NCI-H524 (cell line): ENCODE measurements at regions not wholly inside any gene's neighbourhood (a gene's known extent, or its start where the extent isn't known, plus 50 kb on each side); places are given as distances from the start of the nearest gene placed in this dataset.

ENCODE experiments used
- DNase-seq, 2 experiments: peaks; one replicate each; lab custom pipeline; 2025; lab: John Stamatoyannopoulos, UW

DNA sequence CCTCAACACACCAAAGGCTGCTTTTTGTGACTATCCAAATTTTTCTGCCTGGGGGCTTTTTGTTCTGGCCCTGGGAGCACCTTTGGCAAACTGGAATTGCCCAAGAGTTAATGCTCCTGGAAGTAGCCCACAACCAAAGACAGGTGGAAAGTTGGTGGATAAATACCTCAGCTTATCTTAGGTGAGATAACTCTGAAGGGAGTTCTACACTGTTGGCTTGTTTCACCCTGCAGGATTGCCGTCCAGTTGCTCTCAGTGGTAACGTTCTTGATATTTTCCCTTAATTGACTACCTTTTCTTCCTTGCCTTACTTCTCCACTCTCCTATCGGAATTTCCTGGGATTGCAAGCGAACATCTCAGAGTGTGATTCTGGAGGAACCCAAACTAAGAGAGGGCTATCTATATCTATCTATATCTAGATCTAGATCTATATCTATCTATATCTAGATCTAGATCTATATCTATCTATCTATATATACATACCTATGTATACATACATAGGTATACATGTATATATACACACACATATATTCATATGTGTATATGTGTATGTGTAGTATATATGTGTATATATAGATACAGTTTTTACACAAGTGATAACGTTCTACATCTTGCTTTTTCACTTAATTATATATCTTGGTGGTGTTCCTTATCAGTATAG is 82.6 kb upstream of the DHX15 start:
- DNase-seq, result no peak

DNA sequence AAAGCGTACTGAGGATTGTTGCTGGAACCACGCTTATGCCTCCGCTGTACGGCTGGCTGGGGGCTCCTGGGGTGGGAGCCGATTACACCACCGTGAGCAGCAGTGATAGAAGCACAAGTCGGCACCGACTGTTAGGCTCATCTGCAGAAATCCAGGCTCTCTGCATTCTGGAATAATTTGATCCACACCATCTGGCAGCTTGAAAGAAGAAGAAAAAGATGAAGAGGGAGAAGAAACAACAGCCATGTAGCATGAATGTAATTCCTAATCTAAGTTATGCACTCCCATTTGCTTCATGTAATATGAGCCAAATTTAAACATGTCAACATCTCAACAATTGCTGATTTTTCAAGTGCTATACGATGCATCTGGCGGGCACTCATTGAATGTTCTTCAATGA is 84.6 kb upstream of the DHX15 start:
- peak; percentile 87 to 96 for DNase-seq

DNA sequence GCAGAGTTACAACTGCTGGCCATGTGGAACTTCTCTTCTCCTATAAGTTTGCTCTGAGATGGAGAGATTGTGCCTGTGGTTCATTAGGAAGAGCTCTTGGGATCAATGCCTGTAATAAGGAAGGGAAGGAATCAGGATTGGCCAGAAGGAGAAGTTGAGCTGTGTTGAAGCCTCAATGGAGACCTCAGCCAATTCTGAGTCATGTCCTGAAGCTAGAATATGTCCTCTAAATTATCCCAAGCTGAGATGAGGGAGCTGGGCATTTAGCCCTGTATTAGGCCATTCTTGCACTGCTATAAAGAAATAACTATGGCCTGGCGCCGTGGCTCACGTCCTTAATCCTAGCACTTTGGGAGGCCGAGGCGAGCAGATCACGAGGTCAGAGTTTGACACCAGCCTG is 85.4 kb upstream of the DHX15 start:
- no peak for DNase-seq

DNA sequence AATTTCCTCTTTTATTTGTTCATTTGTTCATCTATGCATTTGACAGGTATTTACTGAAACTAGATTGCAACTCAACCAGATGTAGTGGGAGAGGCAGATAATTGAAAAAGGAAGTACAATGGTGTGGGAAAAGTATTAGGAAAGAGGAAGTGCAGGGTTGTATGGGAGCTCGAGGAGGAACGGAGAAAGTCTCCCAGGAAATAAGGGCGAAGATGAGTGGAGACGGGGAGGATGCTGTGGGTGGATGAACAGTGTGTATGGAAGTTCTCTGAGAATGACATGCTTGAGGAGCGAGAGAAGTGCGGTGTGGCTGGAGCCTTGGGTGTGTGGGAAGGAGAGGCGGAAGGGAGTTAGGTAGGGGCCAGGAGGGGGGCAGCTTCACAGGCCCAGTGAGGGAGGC is 87.5 kb upstream of the DHX15 start:
- no peak for DNase-seq

DNA sequence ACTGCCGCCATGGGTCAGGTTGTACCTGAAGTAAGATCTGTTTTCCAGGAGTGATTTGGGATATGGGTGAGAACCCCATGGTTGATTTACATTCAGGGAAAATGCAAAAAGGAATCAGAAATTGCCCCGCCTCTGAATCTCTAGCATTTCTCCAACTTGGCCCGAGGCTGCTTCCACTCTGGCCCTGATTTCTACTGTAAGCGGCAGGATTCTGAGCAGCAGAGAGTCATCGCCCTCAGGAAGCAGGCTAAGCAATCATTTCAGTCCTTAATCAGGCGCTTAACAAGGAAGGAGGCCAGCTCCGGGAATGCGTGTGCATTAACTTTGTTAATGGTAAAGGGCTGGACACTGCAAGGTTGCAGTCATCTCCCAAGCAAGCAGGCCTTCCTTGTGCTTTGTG is 88.5 kb upstream of the DHX15 start:
- no peak for DNase-seq

DNA sequence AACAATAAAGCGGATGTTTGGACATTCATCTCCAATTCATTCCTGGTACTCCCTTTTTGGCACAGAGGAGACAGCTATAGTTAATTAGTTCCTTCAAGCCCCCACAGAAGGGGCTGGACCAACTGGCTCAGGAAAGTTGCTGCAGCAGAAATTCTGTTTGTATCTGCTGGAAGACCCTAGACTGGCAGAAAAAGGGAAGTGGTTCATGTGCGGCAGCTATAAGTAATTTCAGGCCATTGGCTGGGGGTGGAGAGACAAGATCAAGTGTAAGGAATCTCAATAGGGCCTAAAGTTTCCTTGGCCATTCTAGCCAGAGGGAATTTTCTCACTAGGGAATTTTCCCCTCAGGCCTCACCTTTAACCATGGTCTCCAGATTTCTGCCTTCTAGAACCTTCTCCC is 89.9 kb upstream of the DHX15 start:
- no peak for DNase-seq

DNA sequence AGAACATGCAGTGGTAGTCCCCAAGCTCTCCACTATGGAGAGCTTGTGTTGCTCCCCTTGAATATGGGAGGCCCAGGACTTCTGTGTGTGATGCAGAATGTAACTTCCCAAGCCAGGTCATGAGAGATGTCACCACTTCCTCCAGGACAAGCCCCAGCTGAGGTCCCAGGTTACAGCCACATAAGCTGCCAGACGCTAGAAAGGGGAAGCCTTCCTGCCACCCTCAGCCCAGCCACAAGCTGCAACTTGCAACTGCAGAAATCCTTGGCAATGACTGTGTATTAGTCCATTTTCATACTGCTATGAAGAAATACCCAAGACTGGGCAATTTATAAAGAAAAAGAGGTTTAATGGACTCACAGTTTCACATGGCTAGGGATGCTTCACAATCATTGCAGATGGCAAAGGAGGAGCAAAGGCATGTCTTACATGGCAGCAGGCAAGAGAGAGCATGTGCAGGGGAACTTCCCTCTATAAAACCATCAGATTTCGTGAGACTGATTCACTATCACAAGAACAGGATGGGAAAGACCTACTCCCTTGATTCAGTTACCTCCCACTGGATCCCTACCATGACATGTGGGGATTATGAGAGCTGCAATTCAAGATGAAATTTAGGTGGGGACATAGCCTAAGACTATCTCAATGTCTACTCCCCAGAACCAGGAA is 91.5 kb upstream of the DHX15 start:
- no peak for DNase-seq

DNA sequence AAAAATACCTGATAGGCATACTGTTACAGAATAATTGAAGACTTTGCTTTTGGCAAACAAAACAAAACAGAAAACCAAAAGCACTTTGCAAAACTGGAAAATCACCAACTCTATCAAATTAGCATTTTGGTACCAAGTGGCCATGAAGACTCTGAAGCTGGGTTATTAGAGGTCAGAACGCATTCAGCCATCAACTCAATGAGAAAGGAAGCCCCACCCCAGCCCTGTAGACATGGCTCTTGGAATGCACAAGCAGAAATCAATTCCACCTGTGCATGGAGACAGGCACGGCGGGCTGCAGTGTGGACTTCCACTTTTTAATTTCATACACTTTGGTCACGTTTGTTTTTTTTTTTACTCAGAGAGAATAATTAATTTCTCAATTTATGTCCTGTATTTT is 93.6 kb upstream of the DHX15 start:
- DNase-seq, result no peak

DNA sequence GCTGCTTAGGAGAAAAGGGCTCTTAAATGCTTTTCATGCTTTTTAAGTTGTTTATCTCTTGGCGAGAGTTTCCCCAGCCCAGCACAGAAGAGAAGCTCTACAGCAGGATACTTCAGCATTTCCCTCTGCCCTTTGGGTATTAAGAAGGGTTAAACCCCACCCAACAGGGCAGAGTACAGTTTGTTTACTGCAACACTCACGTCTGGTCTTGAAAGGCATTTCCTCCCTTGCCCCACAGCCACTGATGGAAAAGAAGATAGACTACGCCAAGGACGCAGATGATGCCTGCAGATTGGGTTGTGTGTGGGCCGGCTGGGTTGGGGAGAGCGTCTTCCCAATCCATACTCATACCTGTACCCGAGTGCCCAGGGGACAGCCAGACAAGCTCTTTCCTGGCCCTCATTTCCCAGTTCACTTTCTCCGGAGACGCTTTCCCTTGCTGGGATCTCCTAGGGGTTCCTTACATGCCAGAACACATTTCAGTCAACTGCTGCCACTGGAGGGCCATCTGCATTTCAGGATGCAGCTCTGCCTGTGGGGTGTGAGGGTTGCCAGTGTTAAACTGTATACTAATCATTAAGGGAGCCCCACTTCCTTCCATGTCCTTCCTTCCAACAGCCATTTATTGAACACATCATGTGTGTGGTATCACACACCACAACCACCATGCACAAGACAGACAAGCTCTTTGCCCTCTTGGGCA is 96.5 kb upstream of the DHX15 start:
- no peak for DNase-seq

DNA sequence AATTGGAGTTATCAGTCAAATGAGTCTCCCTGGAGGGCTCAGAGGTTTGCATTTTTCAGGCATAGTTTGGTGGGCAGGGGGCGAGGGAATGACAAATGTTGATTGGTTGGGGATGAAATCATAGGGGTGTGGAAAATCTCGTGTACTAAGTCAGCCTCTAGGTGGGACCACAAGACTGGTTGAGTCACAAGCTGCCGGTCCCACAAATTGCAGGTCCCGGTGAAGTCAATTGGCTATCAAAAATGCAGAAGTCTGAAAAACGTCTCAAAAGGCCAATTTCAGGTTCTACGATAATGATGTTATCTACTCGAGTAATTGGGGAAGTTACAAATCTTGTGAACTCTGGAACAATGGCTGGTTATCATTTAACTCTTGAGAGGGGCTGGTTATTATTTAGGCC is 98.8 kb upstream of the DHX15 start:
- DNase-seq, result no peak

DNA sequence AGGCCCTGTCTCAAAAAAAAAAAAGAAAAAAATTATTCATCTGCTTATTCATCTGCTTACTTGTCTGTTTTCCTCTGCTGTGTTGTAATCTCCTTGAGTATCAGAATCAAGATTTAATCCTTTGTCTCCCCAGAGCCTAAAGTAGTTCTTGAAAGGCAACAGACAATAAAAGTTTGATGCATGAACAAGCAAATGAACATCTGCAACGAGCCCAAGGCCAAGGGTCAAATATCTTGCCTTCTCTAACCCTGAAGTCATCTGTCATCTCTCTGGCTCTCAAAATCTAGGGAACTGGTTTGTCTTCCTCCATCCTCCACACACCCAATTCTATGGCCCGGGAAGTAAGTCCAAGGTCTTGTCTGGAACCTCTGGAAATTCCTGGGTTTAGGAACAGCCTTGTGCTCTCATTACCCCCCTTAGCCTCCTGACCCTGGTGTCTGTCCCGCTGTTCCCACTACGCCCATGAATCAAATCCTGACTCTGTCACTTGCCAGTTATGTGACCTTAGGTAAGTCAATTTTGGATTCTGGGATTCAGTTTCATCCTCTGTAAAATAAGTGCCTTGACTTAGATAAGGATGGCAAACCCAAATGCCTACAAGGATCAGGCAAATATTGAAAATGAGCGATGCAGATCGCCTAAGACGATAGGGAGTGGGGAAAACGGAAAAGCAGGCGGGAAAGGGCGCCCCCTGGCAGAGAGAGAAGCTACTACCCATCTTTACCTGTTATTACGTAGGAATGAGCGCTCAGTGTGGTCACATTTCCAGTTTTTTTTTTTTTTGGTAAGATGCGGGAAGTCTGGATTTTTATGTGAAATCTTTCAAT is 102.7 kb upstream of the DHX15 start:
- DNase-seq, result peak in 1 of 2 experiments; percentile 36

DNA sequence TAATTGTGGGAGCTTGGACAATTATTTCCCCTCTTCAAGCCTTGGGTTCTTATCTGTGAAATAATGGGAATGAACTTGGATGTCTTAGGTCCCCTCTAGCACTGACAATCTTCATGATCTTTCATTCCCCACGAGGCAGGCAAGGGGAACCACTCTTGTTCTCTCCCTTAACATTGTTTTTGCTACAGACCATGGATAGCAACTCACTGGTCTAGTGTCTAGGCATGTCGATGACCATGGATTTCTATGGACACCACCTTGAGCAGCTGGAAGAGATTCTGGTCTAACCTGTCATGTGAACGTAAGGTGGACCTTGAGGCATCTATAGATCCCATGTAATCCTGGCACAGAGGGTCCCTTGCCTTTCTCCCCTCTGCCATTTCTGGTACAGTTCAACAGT is 104.1 kb upstream of the DHX15 start:
- DNase-seq, result no peak

DNA sequence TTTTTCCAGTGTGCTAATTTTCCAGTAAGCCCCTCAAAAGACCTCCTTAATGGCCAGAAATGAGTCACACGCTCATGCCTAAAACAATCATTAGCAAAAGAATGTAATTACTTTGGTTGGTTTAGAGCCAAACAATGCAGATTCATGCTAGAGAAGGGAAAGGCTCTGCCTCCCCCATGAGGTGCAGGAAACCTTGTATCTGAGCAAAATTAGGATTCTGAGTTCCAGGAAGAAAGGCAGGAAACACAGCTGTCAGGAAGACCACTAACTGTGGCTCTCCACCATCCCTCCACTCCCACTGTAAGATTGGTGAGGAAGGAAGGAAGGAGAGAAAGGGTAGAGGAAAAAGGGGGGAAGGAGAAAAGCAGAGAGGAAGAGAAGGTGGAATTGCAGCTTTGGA is 104.9 kb upstream of the DHX15 start:
- no peak for DNase-seq

DNA sequence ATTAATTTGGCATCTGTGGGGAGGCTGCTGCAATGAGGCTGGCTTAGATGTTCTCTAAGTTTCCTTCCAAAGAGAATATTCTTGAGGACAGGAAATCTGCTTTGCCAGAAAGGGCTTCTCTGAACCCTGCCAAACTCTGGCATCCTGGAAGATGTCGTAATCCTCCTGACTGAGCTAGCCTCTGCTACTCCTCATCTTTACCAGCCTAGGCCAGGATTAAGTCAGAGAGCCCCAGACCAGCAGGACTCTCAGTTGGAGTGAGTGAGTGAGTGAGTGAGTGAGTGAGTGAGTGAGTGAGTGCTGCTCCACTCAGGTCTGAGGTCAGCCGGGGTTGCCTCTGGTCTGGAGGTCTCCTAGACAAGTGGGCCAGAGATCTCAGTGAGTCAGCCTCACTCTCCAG is 104.9 kb upstream of the SOD3 start:
- DNase-seq, result no peak

DNA sequence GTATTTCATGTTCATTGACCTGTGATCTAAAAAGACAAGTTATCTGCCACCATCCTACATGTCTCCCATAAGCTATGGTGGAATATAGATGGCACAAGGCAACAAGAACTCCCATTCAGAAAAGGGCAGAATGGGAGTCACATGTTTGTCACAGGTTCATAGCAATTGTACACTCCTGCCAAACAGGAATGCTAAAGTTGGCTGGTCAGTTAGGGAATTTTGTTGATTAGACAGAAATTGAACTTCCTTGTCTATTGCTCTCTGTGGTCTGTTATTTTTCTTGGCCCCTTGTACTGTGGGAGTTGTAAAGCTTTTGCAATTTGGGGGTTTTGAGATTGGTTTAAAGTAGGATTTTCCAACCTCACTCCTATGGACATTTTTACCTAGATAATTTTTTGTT is 101.7 kb upstream of the SOD3 start:
- DNase-seq, result no peak

DNA sequence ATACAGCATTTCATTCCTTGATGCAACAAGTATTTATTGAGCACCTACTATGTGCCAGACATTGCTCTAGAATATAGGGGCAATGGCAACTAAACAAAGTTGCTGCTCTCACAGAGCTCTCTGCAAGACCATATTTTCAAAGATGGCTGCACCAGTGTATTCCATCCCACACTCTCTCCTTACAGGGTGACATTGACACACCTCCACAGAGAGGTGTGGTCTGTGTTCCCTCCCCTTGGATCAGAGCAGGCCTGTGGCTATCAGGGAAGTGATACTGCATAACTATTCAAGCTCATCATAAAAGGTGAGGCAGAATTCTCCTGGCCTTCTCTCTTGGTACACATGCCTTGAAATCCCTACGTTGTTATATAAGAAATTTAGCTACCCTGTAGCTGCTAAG is 95.3 kb upstream of the SOD3 start:
- DNase-seq, result no peak

DNA sequence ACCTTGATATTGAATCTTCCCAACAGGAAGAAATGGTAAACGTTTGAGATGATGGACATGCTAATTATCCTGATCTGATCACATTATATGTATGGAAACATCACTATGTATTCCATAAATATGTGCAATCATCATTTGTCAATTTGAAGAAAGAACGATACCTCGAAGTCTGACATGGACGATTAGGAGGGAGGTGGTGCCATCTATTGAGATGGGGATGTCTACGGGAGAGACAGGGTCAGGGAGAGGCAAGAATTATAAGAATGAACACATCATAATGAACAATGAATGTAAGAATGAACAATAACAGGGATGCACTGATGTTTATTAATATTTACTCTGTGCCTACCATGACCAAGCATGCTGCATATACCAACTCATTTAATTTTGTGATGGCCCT is 93.7 kb upstream of the SOD3 start:
- DNase-seq, result no peak

DNA sequence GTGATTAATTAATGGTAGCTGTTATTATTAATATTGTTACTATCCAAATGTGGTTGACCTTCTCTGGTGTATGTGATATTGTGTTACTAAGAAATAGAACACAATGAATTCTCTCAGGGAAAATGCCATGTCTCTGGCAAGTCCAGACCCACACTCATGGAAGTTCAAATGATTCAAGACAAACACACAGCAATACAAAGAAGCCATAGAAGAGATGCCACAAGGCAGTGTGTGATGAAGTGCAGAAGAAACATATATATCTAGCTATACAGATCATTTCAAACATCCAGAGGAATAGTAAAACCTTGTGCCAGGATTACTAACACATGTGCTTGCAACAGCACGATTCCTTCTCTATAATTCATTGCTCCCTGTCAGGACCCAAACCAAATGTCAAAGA is 93.1 kb upstream of the SOD3 start:
- DNase-seq, result no peak

DNA sequence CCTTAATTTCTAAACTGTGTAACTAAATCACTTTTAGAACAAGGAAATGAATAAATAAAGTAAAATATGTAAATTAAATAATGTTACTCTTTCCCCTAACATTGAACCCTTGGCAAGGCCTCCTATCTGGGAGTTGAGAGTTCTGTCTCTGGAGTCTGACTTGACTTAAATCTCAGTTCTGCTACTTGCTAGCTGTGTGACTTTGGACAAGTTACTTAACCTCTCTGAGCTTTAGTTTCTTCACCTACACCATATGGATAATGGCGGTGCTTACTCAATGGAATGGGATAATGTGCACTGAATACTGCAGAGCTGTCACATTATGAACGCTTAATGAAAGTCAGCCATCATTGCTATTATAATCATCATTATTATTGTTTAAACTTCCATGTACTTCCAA is 92.1 kb upstream of the SOD3 start:
- DNase-seq, result no peak

DNA sequence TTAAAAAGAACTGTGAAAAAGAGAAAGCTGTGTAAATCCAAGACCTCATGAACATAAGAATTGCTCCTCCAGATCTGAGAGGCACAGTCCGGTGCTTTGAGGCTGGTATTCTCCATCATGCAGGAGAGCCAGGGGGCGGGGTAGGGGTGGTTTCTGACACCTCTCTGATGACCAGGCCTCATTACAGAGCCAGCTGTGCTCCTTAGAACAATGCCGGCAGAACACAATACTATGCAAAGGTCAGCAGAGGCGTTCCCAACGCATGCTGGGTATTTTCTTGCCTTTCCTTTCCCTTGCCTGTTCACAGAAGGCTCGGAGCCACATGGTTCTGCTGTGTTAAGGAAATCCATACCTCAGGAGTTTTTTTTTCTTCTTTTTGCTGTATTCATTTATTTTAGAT is 91.2 kb upstream of the SOD3 start:
- DNase-seq, result no peak

DNA sequence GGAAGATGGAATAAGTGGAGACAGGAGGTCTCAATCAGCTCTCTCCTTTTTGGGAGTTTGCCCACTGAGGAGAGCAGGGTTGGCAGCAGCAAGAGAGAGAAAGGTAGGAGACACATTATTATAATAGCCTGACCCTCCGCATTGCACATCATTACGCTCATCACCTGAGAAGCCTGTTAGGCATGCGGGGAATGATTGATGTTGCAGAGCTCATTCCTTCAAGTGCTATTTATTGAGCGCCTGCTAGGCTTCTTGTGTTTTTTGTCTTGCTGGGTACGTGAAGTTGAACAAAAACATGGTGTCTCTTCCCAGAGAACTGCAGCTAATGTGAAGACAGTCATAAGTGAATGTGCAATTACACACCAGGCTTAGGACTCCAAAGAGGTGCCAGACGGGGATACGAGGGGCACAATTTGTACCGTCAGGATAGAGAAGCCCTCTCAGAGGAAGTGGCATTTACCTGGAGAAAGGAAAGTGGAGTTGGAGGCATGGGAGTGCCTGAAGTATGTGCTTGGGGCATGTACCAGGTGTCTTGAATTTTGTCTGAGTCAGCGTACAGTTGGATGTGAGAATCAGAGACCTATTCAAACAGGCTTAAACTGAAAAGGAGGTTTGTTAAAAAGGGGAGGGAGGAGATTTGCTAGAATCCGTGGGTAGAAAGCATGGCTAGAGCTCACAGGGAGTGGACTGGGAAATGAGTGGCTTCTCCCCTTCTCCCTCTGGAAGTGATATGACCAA is 90.2 kb upstream of the SOD3 start:
- no peak for DNase-seq

DNA sequence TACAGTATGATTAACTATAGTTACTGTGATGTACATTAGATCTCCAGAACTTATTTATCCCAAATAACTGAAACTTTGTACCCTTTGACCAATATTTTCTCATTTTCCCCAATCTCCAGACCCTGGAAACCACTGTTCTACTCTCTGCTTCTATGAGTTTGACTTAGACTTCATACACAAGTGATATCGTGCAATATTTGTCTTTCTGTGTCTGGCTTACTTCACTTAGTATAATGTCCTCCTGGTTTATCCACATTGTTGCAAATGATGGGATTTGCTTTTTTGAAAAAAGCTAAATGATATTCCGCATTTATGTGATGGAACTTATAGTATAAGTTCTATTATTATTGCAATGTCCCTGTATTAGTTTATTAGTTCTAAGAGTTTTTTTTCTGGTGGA is 81.8 kb upstream of the SOD3 start:
- no peak for DNase-seq
